SK-N-SH (cell line): ENCODE measurements at regions not wholly inside any gene's neighbourhood (a gene's known extent, or its start where the extent isn't known, plus 50 kb on each side); places are given as distances from the start of the nearest gene placed in this dataset.

Experiments used
- CTCF ChIA-PET: fragments of 300-600, 350-600 bp; formaldehyde crosslinking; extraction: SDS; loops from one replicate; lab custom pipeline; 2021; lab: Yijun Ruan, JAX
- POLR2A ChIA-PET: fragments of 350-600 bp; sonication (Branson Sonifier 250); formaldehyde crosslinking; extraction: SDS; loops from one replicate; lab custom pipeline; 2020; ENCODE audit warnings: antibody characterized with exemption, inconsistent platforms; lab: Yijun Ruan, JAX
- DNase-seq: peaks from one replicate; pipeline ENCODE4 v3.0.0; 2012
- H2AFZ ChIP-seq: fragments of 200-600 bp; sonication (generic); 2 replicates; pipeline ENCODE4 v1.8.1; 2016; ENCODE audit warnings: antibody characterized with exemption, mild to moderate bottlenecking, low read depth
- H3F3A ChIP-seq: fragments of 200-600 bp; sonication (generic); replicated peaks from 2 replicates; pipeline ENCODE3; 2016; ENCODE audit warnings: antibody characterized with exemption, mild to moderate bottlenecking; ENCODE audit not compliant: insufficient read depth
- H3K27ac ChIP-seq, 2 experiments: fragments of 200-500 bp in 1 of 2; fragments of 200-600 bp in 1 of 2; sonication (Bioruptor generic) in 1 of 2; sonication (generic), shearing (Covaris generic) in 1 of 2; 2 replicates each; pipeline versions ENCODE4 v1.5.1 to v1.6.1; 2014 to 2016; ENCODE audit warnings: low read depth in 2 of 2, inconsistent platforms in 1 of 2, low read length in 1 of 2, mild to moderate bottlenecking in 1 of 2, mixed read lengths in 1 of 2
- H3K27me3 ChIP-seq: fragments of 200-600 bp; sonication (generic), shearing (Covaris generic); 2 replicates; pipeline ENCODE4 v1.6.1; 2016; ENCODE audit warnings: mixed run types; ENCODE audit not compliant: insufficient read depth
- H3K36me3 ChIP-seq, 2 experiments: fragments of 200-500 bp in 1 of 2; fragments of 200-600 bp in 1 of 2; sonication (Bioruptor generic) in 1 of 2; sonication (generic) in 1 of 2; replicated peaks in 1 of 2; 2 replicates each; pipeline versions ENCODE3 to v1.5.1; 2014 to 2016; ENCODE audit warnings: low read length in 1 of 2, mild to moderate bottlenecking in 1 of 2; ENCODE audit not compliant: insufficient read depth in 2 of 2, control insufficient read depth in 1 of 2
- H3K4me1 ChIP-seq, 2 experiments: fragments of 200-500 bp in 1 of 2; fragments of 200-600 bp in 1 of 2; sonication (Bioruptor generic) in 1 of 2; sonication (generic), shearing (Covaris generic) in 1 of 2; 2 replicates each; pipeline versions ENCODE4 v1.5.1 to v1.6.1; 2014 to 2016; ENCODE audit warnings: low read depth in 1 of 2, low read length in 1 of 2, mixed run types in 1 of 2; ENCODE audit not compliant: insufficient read depth in 2 of 2, control insufficient read depth in 1 of 2
- H3K4me2 ChIP-seq: fragments of 200-600 bp; sonication (generic), shearing (Covaris generic); 2 replicates; pipeline ENCODE4 v1.6.1; 2017; ENCODE audit warnings: mixed run types
- H3K4me3 ChIP-seq, 2 experiments: fragments of 200-500 bp in 1 of 2; fragments of 200-600 bp in 1 of 2; sonication (Bioruptor generic) in 1 of 2; sonication (generic), shearing (Covaris generic) in 1 of 2; 2 replicates each; pipeline versions ENCODE4 v1.5.1 to v1.8.1; 2014 to 2016; ENCODE audit warnings: low read depth in 2 of 2, inconsistent platforms in 1 of 2, low read length in 1 of 2, mild to moderate bottlenecking in 1 of 2, mixed read lengths in 1 of 2, moderate library complexity in 1 of 2
- H3K79me2 ChIP-seq: fragments of 200-600 bp; sonication (generic); 2 replicates; pipeline ENCODE4 v1.8.1; 2017; ENCODE audit warnings: mild to moderate bottlenecking; ENCODE audit not compliant: insufficient read depth
- H3K9ac ChIP-seq: fragments of 200-600 bp; sonication (generic); 2 replicates; pipeline ENCODE4 v1.6.1; 2017; ENCODE audit warnings: mixed run types
- H3K9me2 ChIP-seq: fragments of 200-600 bp; sonication (generic); 2 replicates; pipeline ENCODE4 v1.6.1; 2017; ENCODE audit warnings: mixed run types
- H3K9me3 ChIP-seq: fragments of 200-600 bp; sonication (generic); 2 replicates; pipeline ENCODE4 v1.6.1; 2017; ENCODE audit warnings: mixed run types, mild to moderate bottlenecking, moderate library complexity
- H4K20me1 ChIP-seq: fragments of 200-600 bp; sonication (generic); 2 replicates; pipeline ENCODE4 v1.6.1; 2017; ENCODE audit warnings: mild to moderate bottlenecking, mixed run types; ENCODE audit not compliant: insufficient read depth
- CHD2 ChIP-seq: fragments of 150-350 bp; IDR thresholded peaks from 2 replicates; pipeline ENCODE4 v1.6.1; 2018; ENCODE audit warnings: low read length; ENCODE audit not compliant: partially characterized antibody
- CTCF ChIP-seq: fragments of 200-600 bp; sonication (generic); IDR thresholded peaks from 2 replicates; pipeline ENCODE4 v1.6.1; 2017; ENCODE audit warnings: antibody characterized with exemption, mild to moderate bottlenecking, moderate library complexity
- EZH2phosphoT487 ChIP-seq: fragments of 200-600 bp; sonication (generic); IDR thresholded peaks from 2 replicates; pipeline ENCODE4 v1.6.1; 2017; ENCODE audit warnings: low read depth, mixed run types, mild to moderate bottlenecking, antibody characterized with exemption, moderate library complexity, borderline replicate concordance
- FOSL2 ChIP-seq: IDR thresholded peaks from 2 replicates; pipeline ENCODE4 v1.4.0; 2012; ENCODE audit warnings: low read depth, mild to moderate bottlenecking, moderate library complexity, borderline replicate concordance
- FOXJ3 ChIP-seq: sonication (generic); formaldehyde crosslinking; IDR thresholded peaks from 2 replicates; pipeline ENCODE4 v1.5.1; 2020; ENCODE audit warnings: mild to moderate bottlenecking, missing genetic modification reagents
- GABPA ChIP-seq: IDR thresholded peaks from 2 replicates; pipeline ENCODE4 v1.4.0; 2012; ENCODE audit warnings: low read depth, mild to moderate bottlenecking
- GATA2 ChIP-seq: sonication (generic); formaldehyde crosslinking; IDR thresholded peaks from 2 replicates; pipeline ENCODE4 v1.5.0; 2020; ENCODE audit warnings: mild to moderate bottlenecking, missing genetic modification reagents
- NFIC ChIP-seq: IDR thresholded peaks from 2 replicates; pipeline ENCODE4 v1.4.0; 2012; ENCODE audit warnings: borderline replicate concordance
- PBX3 ChIP-seq: IDR thresholded peaks from 2 replicates; pipeline ENCODE4; 2012
- RAD21 ChIP-seq: IDR thresholded peaks from 2 replicates; pipeline ENCODE4 v1.6.1; 2012; ENCODE audit warnings: mild to moderate bottlenecking, low read length
- RCOR1 ChIP-seq: fragments of 150-350 bp; IDR thresholded peaks from 2 replicates; pipeline ENCODE4 v1.6.1; 2017; ENCODE audit warnings: antibody characterized with exemption, low read length
- RFX5 ChIP-seq: IDR thresholded peaks from 2 replicates; pipeline ENCODE4 v1.6.1; 2012; ENCODE audit warnings: mild to moderate bottlenecking, improper control_type of control experiment, low read length
- SMC3 ChIP-seq: IDR thresholded peaks from 2 replicates; pipeline ENCODE4 v1.6.1; 2012; ENCODE audit warnings: low read depth, low read length, improper control_type of control experiment
- WGBS: methylation state at CpG from one replicate; pipeline ENCODE4 v1.1.6; 2017; ENCODE audit warnings: low lambda C conversion rate; 5-methylcytosine and 5-hydroxymethylcytosine counted together

- ChIA-PET CTCF (interaction anchor here (0.6 to 31.9 kb wide), 55 partner anchors 11 to 557 kb away, joined by 3 to 1047 read pairs (median 4); partner anchors contain the start of genes HOXD10, HOXD8 and HOXD9), POLR2A (interaction anchor here (0.7 to 1.1 kb wide), 4 partner anchors 11 to 531 kb away, joined by 3 to 6 read pairs (median 4); partner anchors contain the start of gene HOXD9)
- Histone ChIP-seq H3K79me2 (no peaks in the 10 kb centered on the region), H3K9me2 (no peaks in the 10 kb centered on the region), H2AFZ (peak overlapping the region; percentile 75; the same call in 1 of the 2 replicates), H4K20me1 (no peaks in the 10 kb centered on the region), H3K4me1 (peaks cover 8 to 41% of the 10 kb centered on the region in 2 experiments; a peak in 3 of 4 replicates), H3F3A (no peaks in the 10 kb centered on the region), H3K9me3 (no peaks in the 10 kb centered on the region), H3K4me2 (0 out of 2 replicates have a peak overlapping the region, but pooled peaks have one; percentile 13), H3K27ac (peak overlapping the region; percentile 25 to 80; a peak in 3 of 4 replicates), H3K36me3 (no peaks in the 10 kb centered on the region), H3K4me3 (peak overlapping the region in 1 of 2 experiments; percentile 18; a peak in 1 of 4 replicates), H3K9ac (no peak overlapping the region), H3K27me3 (no peaks in the 10 kb centered on the region)
- DNase-seq: peak; percentile 61
- no peak for TF ChIP-seq PBX3
- TF ChIP-seq NFIC: peak; percentile 17; the same call in 1 of the 2 replicates
- TF ChIP-seq FOSL2: no peak
- peak; percentile 76 for TF ChIP-seq RAD21
- no peak for TF ChIP-seq EZH2phosphoT487
- peak; percentile 79 for TF ChIP-seq SMC3
- TF ChIP-seq CHD2: peak; percentile 89
- peak; percentile 66 for TF ChIP-seq RCOR1
- no peak for TF ChIP-seq FOXJ3 (CRISPR knock-in tag)
- peak; percentile 75 for TF ChIP-seq CTCF
- TF ChIP-seq GABPA: 0 out of 2 replicates have a peak, but pooled peaks have one; percentile 27
- 0 out of 2 replicates have a peak, but pooled peaks have one; percentile 9 for TF ChIP-seq RFX5
- peak; percentile 37; the same call in 1 of the 2 replicates for TF ChIP-seq GATA2
- WGBS: 36% methylated on average over 10 of the region's 10 CpGs
Measured at GRCh38 chr2:176653479-176654443, 384.5 kb downstream of the MTX2 start.
